Neural progenitor cell (in vitro differentiated cells): ENCODE measurements at regions not wholly inside any gene's neighbourhood (a gene's known extent, or its start where the extent isn't known, plus 50 kb on each side); places are given as distances from the start of the nearest gene placed in this dataset.
"Not testable (repeated sequence)": the region's sequence is repeated elsewhere in the genome, so short reads cannot be mapped to it uniquely, and the experiment has no call there.

Experiments
- DNase-seq: peaks from one replicate; pipeline ENCODE4 v3.0.0-alpha.2; 2016; ENCODE audit warnings: low spot score
- H2AFZ ChIP-seq: fragments of 200-600 bp; sonication (generic); replicated peaks from 2 replicates; pipeline ENCODE4 v1.6.1; 2016; ENCODE audit warnings: antibody characterized with exemption
- H3F3A ChIP-seq: fragments of 200-600 bp; sonication (generic); 2 replicates; pipeline ENCODE4 v1.6.1; 2016; ENCODE audit warnings: antibody characterized with exemption, low read depth
- H3K27ac ChIP-seq: fragments of 200-600 bp; sonication (generic); 2 replicates; pipeline ENCODE4 v1.5.1; 2016; ENCODE audit warnings: mild to moderate bottlenecking
- H3K27me3 ChIP-seq: fragments of 200-600 bp; sonication (generic); 2 replicates; pipeline ENCODE4 v1.6.1; 2016; ENCODE audit warnings: mild to moderate bottlenecking, moderate library complexity
- H3K36me3 ChIP-seq: fragments of 200-600 bp; sonication (generic); 2 replicates; pipeline ENCODE4 v1.5.1; 2016
- H3K4me1 ChIP-seq: fragments of 200-600 bp; sonication (generic); 2 replicates; pipeline ENCODE4 v1.6.1; 2016; ENCODE audit warnings: mixed run types
- H3K4me2 ChIP-seq: fragments of 200-600 bp; sonication (generic); 2 replicates; pipeline ENCODE4 v1.6.1; 2016
- H3K4me3 ChIP-seq: fragments of 200-600 bp; sonication (generic); 2 replicates; pipeline ENCODE4 v1.5.1; 2016
- H3K79me2 ChIP-seq: fragments of 200-600 bp; sonication (generic); 2 replicates; pipeline ENCODE4 v1.6.1; 2016; ENCODE audit warnings: low read depth
- H3K9ac ChIP-seq: fragments of 200-600 bp; sonication (generic); 2 replicates; pipeline ENCODE4 v1.6.1; 2016
- H3K9me3 ChIP-seq: fragments of 200-600 bp; sonication (generic); 2 replicates; pipeline ENCODE4 v1.5.1; 2016; ENCODE audit warnings: low read depth
- H4K20me1 ChIP-seq: fragments of 200-600 bp; sonication (generic); 2 replicates; pipeline ENCODE4 v1.6.1; 2016; ENCODE audit warnings: low read depth
- H3K27ac Mint-ChIP-seq: 3 replicates; pipeline ENCODE4 v1.8.0; 2021; ENCODE audit warnings: mixed read lengths
- H3K27me3 Mint-ChIP-seq: 2 replicates; pipeline ENCODE4 v1.8.0; 2022; ENCODE audit warnings: low read depth, mild to moderate bottlenecking, inconsistent platforms, moderate library complexity, mixed read lengths; ENCODE audit not compliant: insufficient read depth
- H3K36me3 Mint-ChIP-seq: 3 replicates; pipeline ENCODE4 v1.8.0; 2021; ENCODE audit warnings: mixed read lengths
- H3K4me1 Mint-ChIP-seq: 3 replicates; pipeline ENCODE4 v1.8.0; 2021; ENCODE audit warnings: mixed read lengths
- H3K4me3 Mint-ChIP-seq: 3 replicates; pipeline ENCODE4 v1.8.0; 2021; ENCODE audit warnings: mild to moderate bottlenecking, moderate library complexity, mixed read lengths
- H3K9me3 Mint-ChIP-seq: 3 replicates; pipeline ENCODE4 v1.8.0; 2020; ENCODE audit warnings: mixed read lengths
- CTCF ChIP-seq: fragments of 200-600 bp; sonication (generic); IDR thresholded peaks from 2 replicates; pipeline ENCODE4 v1.5.1; 2017; ENCODE audit warnings: antibody characterized with exemption, mild to moderate bottlenecking
- EZH2 ChIP-seq: fragments of 200-600 bp; sonication (generic); IDR thresholded peaks from 2 replicates; pipeline ENCODE4 v1.6.1; 2017; ENCODE audit warnings: antibody characterized with exemption, mild to moderate bottlenecking, moderate library complexity
- EZH2phosphoT487 ChIP-seq: fragments of 200-600 bp; sonication (generic); IDR thresholded peaks from 2 replicates; pipeline ENCODE4 v1.6.1; 2017; ENCODE audit warnings: antibody characterized with exemption

- Mint-ChIP-seq H3K9me3 (no peaks in the 10 kb centered on the region), H3K27me3 (peaks cover 2% of the 10 kb centered on the region), H3K27ac (no peak overlapping the region), H3K36me3 (no peaks in the 10 kb centered on the region), H3K4me1 (peaks cover 6% of the 10 kb centered on the region), H3K4me3 (no peak overlapping the region)
- no peak overlapping the region for H3K4me3 ChIP-seq
- H3K9ac ChIP-seq: no peak overlapping the region
- no peaks in the 10 kb centered on the region for H3K79me2 ChIP-seq
- no peak overlapping the region for H3K27ac ChIP-seq
- H3F3A ChIP-seq: no peaks in the 10 kb centered on the region
- no peaks in the 10 kb centered on the region for H3K36me3 ChIP-seq
- no peaks in the 10 kb centered on the region for H3K9me3 ChIP-seq
- H3K4me2 ChIP-seq: no peak overlapping the region
- H4K20me1 ChIP-seq: no peaks in the 10 kb centered on the region
- no peaks in the 10 kb centered on the region for H3K27me3 ChIP-seq
- peaks cover under 1% of the 10 kb centered on the region for H3K4me1 ChIP-seq
- no peak for DNase-seq
- TF ChIP-seq CTCF: no peak
- TF ChIP-seq EZH2phosphoT487: no peak
- no peak for TF ChIP-seq EZH2
- no peak overlapping the region for H2AFZ ChIP-seq
Measured at GRCh38 chr4:71878376-71878775, 94.5 kb upstream of the GC start.

- Mint-ChIP-seq H3K36me3 (no peaks in the 10 kb centered on the region), H3K27ac (no peak overlapping the region)
- DNase-seq: no peak
Measured at GRCh38 chr4:71882113-71882841, 98.4 kb upstream of the GC start.

GRCh38 chr4:71900366-71900765 is 116.5 kb upstream of the GC start:
- H2AFZ ChIP-seq, H3K4me2 ChIP-seq, H3K4me3 ChIP-seq, H3K36me3 ChIP-seq, H3K27ac ChIP-seq, DNase-seq, H3K9me3 Mint-ChIP-seq, H4K20me1 ChIP-seq, H3K9me3 ChIP-seq, H3K4me3 Mint-ChIP-seq, H3K79me2 ChIP-seq, H3K27ac Mint-ChIP-seq, H3K36me3 Mint-ChIP-seq, H3K27me3 Mint-ChIP-seq, H3K9ac ChIP-seq, H3K4me1 Mint-ChIP-seq, H3K27me3 ChIP-seq, H3K4me1 ChIP-seq, H3F3A ChIP-seq: not testable (repeated sequence)

More at GRCh38 chr4:71882113-71882841, 98.4 kb upstream of the GC start:
- Mint-ChIP-seq H3K4me3 (no peak overlapping the region), H3K9me3 (no peaks in the 10 kb centered on the region), H3K4me1 (peaks cover 3% of the 10 kb centered on the region), H3K27me3 (peaks cover 2% of the 10 kb centered on the region)
- no peaks in the 10 kb centered on the region for H3K27me3 ChIP-seq
- H3K79me2 ChIP-seq: no peaks in the 10 kb centered on the region
- H3K27ac ChIP-seq: no peak overlapping the region
- H3K9ac ChIP-seq: no peak overlapping the region
- no peaks in the 10 kb centered on the region for H3K4me1 ChIP-seq
- TF ChIP-seq CTCF (no peak), EZH2 (no peak), EZH2phosphoT487 (no peak)
- H4K20me1 ChIP-seq: no peaks in the 10 kb centered on the region
- no peak overlapping the region for H2AFZ ChIP-seq
- no peak overlapping the region for H3K4me3 ChIP-seq
- H3F3A ChIP-seq: no peaks in the 10 kb centered on the region
- H3K36me3 ChIP-seq: no peaks in the 10 kb centered on the region
- H3K4me2 ChIP-seq: no peak overlapping the region
- H3K9me3 ChIP-seq: no peaks in the 10 kb centered on the region

GRCh38 chr4:71905594-71905993 is 121.7 kb upstream of the GC start:
- not testable (repeated sequence) for H3K9me3 Mint-ChIP-seq, H3K27ac Mint-ChIP-seq

More at GRCh38 chr4:71905594-71905993, 121.7 kb upstream of the GC start:
- not testable (repeated sequence) for H3K36me3 ChIP-seq, H4K20me1 ChIP-seq, H3K9ac ChIP-seq, H3K4me1 ChIP-seq, H3K79me2 ChIP-seq, H3K4me2 ChIP-seq, H3K9me3 ChIP-seq, H2AFZ ChIP-seq, H3K27ac ChIP-seq, H3K36me3 Mint-ChIP-seq, H3K27me3 Mint-ChIP-seq, H3K4me3 ChIP-seq, H3K27me3 ChIP-seq, H3F3A ChIP-seq, H3K4me3 Mint-ChIP-seq, DNase-seq, H3K4me1 Mint-ChIP-seq
